Progenitor cell of endocrine pancreas (in vitro differentiated cells): ENCODE measurements at regions not wholly inside any gene's neighbourhood (a gene's known extent, or its start where the extent isn't known, plus 50 kb on each side); places are given as distances from the start of the nearest gene placed in this dataset.

Experiments used
- DNase-seq: peaks from one replicate; pipeline ENCODE4 v3.0.0; 2021; ENCODE audit warnings: low spot score; ENCODE audit not compliant: unreplicated experiment
- H3K27ac Mint-ChIP-seq: 2 replicates; pipeline ENCODE4 v1.8.0; 2021; ENCODE audit warnings: mild to moderate bottlenecking, moderate library complexity, mixed read lengths
- H3K27me3 Mint-ChIP-seq: 2 replicates; pipeline ENCODE4 v1.8.0; 2021; ENCODE audit warnings: mixed read lengths
- H3K36me3 Mint-ChIP-seq: 2 replicates; pipeline ENCODE4 v1.8.0; 2022; ENCODE audit warnings: mixed read lengths; ENCODE audit not compliant: insufficient read depth
- H3K4me1 Mint-ChIP-seq: 2 replicates; pipeline ENCODE4 v1.8.0; 2021; ENCODE audit warnings: low read depth, mixed read lengths
- H3K4me3 Mint-ChIP-seq: 2 replicates; pipeline ENCODE4 v1.8.0; 2021; ENCODE audit warnings: low read depth, mild to moderate bottlenecking, moderate library complexity, mixed read lengths
- H3K9me3 Mint-ChIP-seq: 2 replicates; pipeline ENCODE4 v1.8.0; 2021; ENCODE audit warnings: low read depth, mixed read lengths
- TF ChIP-seq, protein P1 (sequence below): fragments of 200-600 bp; sonication (generic); IDR thresholded peaks from one replicate; pipeline ENCODE4 v1.5.0; 2021; ENCODE audit warnings: antibody characterized with exemption, mild to moderate bottlenecking; ENCODE audit not compliant: unreplicated experiment

DNA sequence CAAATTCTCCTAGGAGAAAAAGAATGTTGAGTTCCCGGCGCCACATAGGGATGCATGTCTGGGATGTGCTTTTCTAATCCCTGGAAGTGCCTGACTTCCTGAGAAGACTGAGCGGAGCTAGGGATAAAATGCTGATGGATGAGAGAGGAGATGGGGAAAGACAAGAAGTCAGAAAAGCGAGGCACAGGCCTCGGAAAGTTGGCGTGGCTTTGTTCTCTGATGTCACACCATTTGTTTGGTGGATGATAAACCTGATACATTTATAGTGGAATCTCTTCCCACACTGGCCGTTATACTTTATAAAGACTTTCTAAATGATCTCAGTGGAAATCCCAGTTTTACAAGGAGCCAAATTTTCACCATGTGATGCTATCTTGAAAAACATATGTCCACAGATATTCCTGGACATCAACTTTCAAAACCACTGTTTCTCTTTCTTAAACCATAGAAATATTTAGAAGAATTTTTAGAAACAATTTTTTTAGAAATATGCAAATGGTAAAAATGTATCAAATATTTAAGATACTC lies 188.8 kb upstream of the SVIL start:
- H3K27me3 Mint-ChIP-seq: peaks cover 36% of the 10 kb centered on the region

GRCh38 chr10:29820890-29821461 lies 186.2 kb upstream of the SVIL start:
- Mint-ChIP-seq H3K27me3 (peaks cover 34% of the 10 kb centered on the region), H3K4me3 (no peak overlapping the region), H3K27ac (no peak overlapping the region), H3K36me3 (no peaks in the 10 kb centered on the region), H3K4me1 (peaks cover 2% of the 10 kb centered on the region), H3K9me3 (no peaks in the 10 kb centered on the region)
- TF ChIP-seq, protein P1, sequence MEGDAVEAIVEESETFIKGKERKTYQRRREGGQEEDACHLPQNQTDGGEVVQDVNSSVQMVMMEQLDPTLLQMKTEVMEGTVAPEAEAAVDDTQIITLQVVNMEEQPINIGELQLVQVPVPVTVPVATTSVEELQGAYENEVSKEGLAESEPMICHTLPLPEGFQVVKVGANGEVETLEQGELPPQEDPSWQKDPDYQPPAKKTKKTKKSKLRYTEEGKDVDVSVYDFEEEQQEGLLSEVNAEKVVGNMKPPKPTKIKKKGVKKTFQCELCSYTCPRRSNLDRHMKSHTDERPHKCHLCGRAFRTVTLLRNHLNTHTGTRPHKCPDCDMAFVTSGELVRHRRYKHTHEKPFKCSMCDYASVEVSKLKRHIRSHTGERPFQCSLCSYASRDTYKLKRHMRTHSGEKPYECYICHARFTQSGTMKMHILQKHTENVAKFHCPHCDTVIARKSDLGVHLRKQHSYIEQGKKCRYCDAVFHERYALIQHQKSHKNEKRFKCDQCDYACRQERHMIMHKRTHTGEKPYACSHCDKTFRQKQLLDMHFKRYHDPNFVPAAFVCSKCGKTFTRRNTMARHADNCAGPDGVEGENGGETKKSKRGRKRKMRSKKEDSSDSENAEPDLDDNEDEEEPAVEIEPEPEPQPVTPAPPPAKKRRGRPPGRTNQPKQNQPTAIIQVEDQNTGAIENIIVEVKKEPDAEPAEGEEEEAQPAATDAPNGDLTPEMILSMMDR: no peak
- no peak for DNase-seq

More for the DNA sequence above, 188.8 kb upstream of the SVIL start:
- H3K27ac Mint-ChIP-seq: no peak overlapping the region
- no peaks in the 10 kb centered on the region for H3K9me3 Mint-ChIP-seq
- DNase-seq: no peak
- no peak overlapping the region for H3K4me3 Mint-ChIP-seq
- no peaks in the 10 kb centered on the region for H3K4me1 Mint-ChIP-seq
- no peaks in the 10 kb centered on the region for H3K36me3 Mint-ChIP-seq
- TF ChIP-seq, protein P1: no peak

DNA sequence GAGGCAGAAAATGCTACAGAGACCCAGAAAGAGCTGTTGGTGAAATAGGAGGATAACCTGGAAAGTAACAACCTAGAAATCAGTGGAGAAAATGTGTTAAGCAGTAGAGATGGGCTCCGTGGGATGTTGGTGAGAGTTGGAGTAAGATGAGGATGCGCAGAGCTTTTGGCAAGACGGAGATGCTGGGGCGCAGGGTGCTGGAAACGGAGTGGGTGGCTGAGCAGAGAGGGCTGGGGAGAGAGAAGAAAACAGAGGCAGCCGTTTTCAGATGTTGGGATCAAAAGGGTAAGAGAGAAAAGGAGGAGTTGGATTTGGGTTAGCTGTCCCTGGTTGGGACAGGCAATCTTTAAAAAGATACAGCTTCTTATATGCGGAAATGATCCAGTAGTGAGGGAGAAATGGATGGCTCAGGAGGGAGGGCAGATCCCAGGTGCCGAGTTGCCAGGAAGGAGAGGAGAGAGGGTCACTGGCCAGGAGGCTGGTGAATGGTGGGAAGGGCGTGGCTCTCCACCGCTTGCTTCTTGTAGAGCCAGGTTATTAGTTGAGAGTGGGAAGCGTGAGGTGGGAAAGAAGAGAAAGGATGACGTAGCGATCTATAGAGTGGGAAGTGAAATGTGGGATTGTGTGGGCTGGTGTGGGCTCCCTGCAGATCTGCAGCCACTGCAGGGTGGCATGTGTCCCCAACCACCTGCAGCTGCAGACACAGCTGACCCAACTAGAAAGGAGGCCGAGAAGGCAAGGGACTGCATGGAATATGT lies 182.2 kb upstream of the SVIL start:
- no peaks in the 10 kb centered on the region for H3K9me3 Mint-ChIP-seq
- H3K27me3 Mint-ChIP-seq: peaks cover 33% of the 10 kb centered on the region
- H3K4me3 Mint-ChIP-seq: no peak overlapping the region
- peaks cover 2% of the 10 kb centered on the region for H3K4me1 Mint-ChIP-seq
- H3K36me3 Mint-ChIP-seq: no peaks in the 10 kb centered on the region
- no peak overlapping the region for H3K27ac Mint-ChIP-seq
- no peak for DNase-seq
- TF ChIP-seq, protein P1: no peak

- H3K4me1 Mint-ChIP-seq: peaks cover 2% of the 10 kb centered on the region
- peaks cover 28% of the 10 kb centered on the region for H3K27me3 Mint-ChIP-seq
- TF ChIP-seq, protein P1: no peak
- H3K36me3 Mint-ChIP-seq: no peaks in the 10 kb centered on the region
- H3K4me3 Mint-ChIP-seq: no peak overlapping the region
- H3K9me3 Mint-ChIP-seq: no peaks in the 10 kb centered on the region
- H3K27ac Mint-ChIP-seq: no peak overlapping the region
- DNase-seq: no peak
Observed at GRCh38 chr10:29815572-29815971, 180.8 kb upstream of the SVIL start.

DNA sequence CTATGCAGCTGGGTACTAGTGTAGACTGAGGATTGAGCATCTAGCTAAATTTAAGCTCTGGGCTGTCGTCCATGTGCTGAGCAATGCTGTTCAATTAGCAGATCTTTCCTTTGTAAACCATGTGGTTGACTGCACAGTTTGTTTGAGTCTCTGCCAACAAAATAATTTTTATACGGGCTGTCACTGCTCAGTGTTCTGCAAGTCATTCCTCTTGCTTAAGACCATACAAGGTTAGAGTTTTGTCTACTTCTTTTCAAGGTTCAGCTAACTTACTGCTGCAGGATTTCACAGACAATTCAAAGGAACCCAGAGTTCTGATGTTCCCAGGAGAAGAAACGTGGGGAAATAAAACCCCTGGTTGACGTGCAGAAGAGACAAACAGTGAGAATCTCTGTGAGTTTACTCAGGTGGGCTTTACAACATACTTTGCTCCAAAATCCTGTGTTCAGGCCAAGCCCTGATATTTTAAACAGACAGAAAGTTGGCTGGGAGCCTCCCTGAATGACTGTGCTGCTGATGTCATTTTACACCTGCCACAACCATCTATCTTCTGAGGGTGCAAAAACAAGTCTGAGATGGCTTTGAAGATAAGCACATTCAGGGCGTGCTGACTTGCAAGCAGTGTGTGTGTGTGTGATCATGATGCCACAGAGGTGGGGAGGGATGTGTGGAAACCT lies 177.1 kb upstream of the SVIL start:
- H3K27ac Mint-ChIP-seq: no peak overlapping the region
- peaks cover 1% of the 10 kb centered on the region for H3K4me1 Mint-ChIP-seq
- H3K4me3 Mint-ChIP-seq: no peak overlapping the region
- no peaks in the 10 kb centered on the region for H3K9me3 Mint-ChIP-seq
- TF ChIP-seq, protein P1: no peak
- no peak for DNase-seq
- H3K36me3 Mint-ChIP-seq: no peaks in the 10 kb centered on the region
- peaks cover 38% of the 10 kb centered on the region for H3K27me3 Mint-ChIP-seq
